ENCODE measurements at regions not wholly inside any gene's neighbourhood (a gene's known extent, or its start where the extent isn't known, plus 50 kb on each side); places are given as distances from the start of the nearest gene placed in this dataset.

DNA sequence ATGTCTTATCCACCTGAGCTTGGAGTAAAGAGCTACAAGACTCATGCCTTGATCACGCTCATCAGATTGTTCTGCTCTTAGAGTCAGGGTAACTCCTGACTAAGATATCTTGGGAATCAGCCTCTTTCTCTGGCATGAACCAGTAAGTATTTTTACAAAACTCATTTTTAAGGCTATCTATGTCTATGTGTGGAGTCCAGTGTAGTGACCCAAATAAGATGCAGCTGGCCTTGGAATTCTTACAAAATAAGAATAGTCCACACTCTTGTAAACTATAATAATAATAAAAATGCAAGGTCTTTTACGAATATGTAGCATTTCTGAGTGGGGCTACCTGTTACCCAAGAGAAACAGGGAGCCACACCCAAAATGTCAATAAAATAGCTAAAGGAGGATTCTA lies 498.3 kb upstream of the SYT4 start:
- TF ChIP-seq EZH2 (IDR thresholded peaks at IDR 0.05) (no peak), POLR2AphosphoS5 (IDR thresholded peaks at IDR 0.05; ENCODE audit: borderline replicate concordance, low read depth, low read length) (no peak)

Measured in SK-N-MC (cell line).